Thoracic aorta (tissue), 2 donors: ENCODE measurements at regions not wholly inside any gene's neighbourhood (a gene's known extent, or its start where the extent isn't known, plus 50 kb on each side); places are given as distances from the start of the nearest gene placed in this dataset.

Source experiments
- ATAC-seq: fragments of 150-250 bp; one replicate; pipeline ENCODE4 v1.8.0; 2017; ENCODE audit warnings: low read depth; ENCODE audit not compliant: insufficient number of reproducible peaks, low FRiP score
- DNase-seq: peaks from one replicate; pipeline ENCODE4 v3.0.0-alpha.2; 2020; ENCODE audit warnings: low spot score
- H3K27ac ChIP-seq, 2 donors: fragments of 200-600 bp; sonication (generic); 1 replicate in 1 of 2; 2 replicates in 1 of 2; pipeline ENCODE4 v1.5.1; 2016; ENCODE audit warnings: mild to moderate bottlenecking in 2 of 2, moderate library complexity in 2 of 2
- H3K27me3 ChIP-seq: fragments of 200-600 bp; sonication (generic); replicated peaks from 2 replicates; pipeline ENCODE4 v1.6.0; 2016; ENCODE audit warnings: mild to moderate bottlenecking; ENCODE audit not compliant: insufficient read depth
- H3K36me3 ChIP-seq: fragments of 200-600 bp; sonication (generic); one replicate; pipeline ENCODE4 v1.5.1; 2016
- H3K4me1 ChIP-seq, 2 donors: fragments of 200-600 bp; sonication (generic); 1 replicate in 1 of 2; 2 replicates in 1 of 2; pipeline versions ENCODE4 v1.5.1 to v1.6.0; 2016; ENCODE audit warnings: low read depth in 2 of 2, mild to moderate bottlenecking in 1 of 2; ENCODE audit not compliant: control insufficient read depth in 1 of 2
- H3K4me3 ChIP-seq: fragments of 200-600 bp; sonication (generic); 2 replicates; pipeline ENCODE4 v1.5.1; 2016; ENCODE audit warnings: mild to moderate bottlenecking
- H3K9me3 ChIP-seq: fragments of 200-600 bp; sonication (generic); 2 replicates; pipeline ENCODE4 v1.5.1; 2016
- TF ChIP-seq, protein P1 (sequence below): fragments of 200-600 bp; sonication (generic); IDR thresholded peaks from one replicate; pipeline ENCODE4 v1.5.1; 2019; ENCODE audit warnings: antibody characterized with exemption

GRCh38 chr1:239558559-239558958 is 172.2 kb downstream of the CHRM3 start:
- no peak overlapping the region for H3K4me3 ChIP-seq
- H3K4me1 ChIP-seq = no peaks in the 10 kb centered on the region
- H3K27me3 ChIP-seq = no peaks in the 10 kb centered on the region
- no peaks in the 10 kb centered on the region for H3K36me3 ChIP-seq
- H3K9me3 ChIP-seq = no peaks in the 10 kb centered on the region
- no peak overlapping the region for H3K27ac ChIP-seq
- TF ChIP-seq, protein P1, sequence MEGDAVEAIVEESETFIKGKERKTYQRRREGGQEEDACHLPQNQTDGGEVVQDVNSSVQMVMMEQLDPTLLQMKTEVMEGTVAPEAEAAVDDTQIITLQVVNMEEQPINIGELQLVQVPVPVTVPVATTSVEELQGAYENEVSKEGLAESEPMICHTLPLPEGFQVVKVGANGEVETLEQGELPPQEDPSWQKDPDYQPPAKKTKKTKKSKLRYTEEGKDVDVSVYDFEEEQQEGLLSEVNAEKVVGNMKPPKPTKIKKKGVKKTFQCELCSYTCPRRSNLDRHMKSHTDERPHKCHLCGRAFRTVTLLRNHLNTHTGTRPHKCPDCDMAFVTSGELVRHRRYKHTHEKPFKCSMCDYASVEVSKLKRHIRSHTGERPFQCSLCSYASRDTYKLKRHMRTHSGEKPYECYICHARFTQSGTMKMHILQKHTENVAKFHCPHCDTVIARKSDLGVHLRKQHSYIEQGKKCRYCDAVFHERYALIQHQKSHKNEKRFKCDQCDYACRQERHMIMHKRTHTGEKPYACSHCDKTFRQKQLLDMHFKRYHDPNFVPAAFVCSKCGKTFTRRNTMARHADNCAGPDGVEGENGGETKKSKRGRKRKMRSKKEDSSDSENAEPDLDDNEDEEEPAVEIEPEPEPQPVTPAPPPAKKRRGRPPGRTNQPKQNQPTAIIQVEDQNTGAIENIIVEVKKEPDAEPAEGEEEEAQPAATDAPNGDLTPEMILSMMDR = no peak
- ATAC-seq (no peak), DNase-seq (no peak)

GRCh38 chr1:239558991-239559390 is 172.6 kb downstream of the CHRM3 start:
- TF ChIP-seq, protein P1 = no peak
- H3K27me3 ChIP-seq = no peaks in the 10 kb centered on the region
- peaks cover 0 to 1% of the 10 kb centered on the region in 2 donors for H3K4me1 ChIP-seq
- no peak overlapping the region for H3K27ac ChIP-seq
- ATAC-seq = no peak
- H3K36me3 ChIP-seq = no peaks in the 10 kb centered on the region
- no peak for DNase-seq
- no peaks in the 10 kb centered on the region for H3K9me3 ChIP-seq
- H3K4me3 ChIP-seq = no peak overlapping the region

GRCh38 chr1:239560921-239561320 is 174.6 kb downstream of the CHRM3 start:
- H3K9me3 ChIP-seq = no peaks in the 10 kb centered on the region
- H3K4me3 ChIP-seq = no peak overlapping the region
- ATAC-seq = no peak
- H3K27me3 ChIP-seq = no peaks in the 10 kb centered on the region
- H3K36me3 ChIP-seq = no peaks in the 10 kb centered on the region
- H3K27ac ChIP-seq = no peak overlapping the region
- TF ChIP-seq, protein P1 = no peak
- DNase-seq = no peak
- H3K4me1 ChIP-seq = peaks cover 0 to 4% of the 10 kb centered on the region in 2 donors

- TF ChIP-seq, protein P1 = no peak
- H3K27ac ChIP-seq = no peak overlapping the region
- no peaks in the 10 kb centered on the region for H3K27me3 ChIP-seq
- no peak for DNase-seq
- H3K36me3 ChIP-seq = no peaks in the 10 kb centered on the region
- no peaks in the 10 kb centered on the region for H3K9me3 ChIP-seq
- no peak for ATAC-seq
- no peak overlapping the region for H3K4me3 ChIP-seq
- H3K4me1 ChIP-seq = peaks cover 0 to 4% of the 10 kb centered on the region in 2 donors
These were observed 175.7 kb downstream of the CHRM3 start for GRCh38 chr1:239562095-239562494.

- Histone ChIP-seq H3K27ac (no peak overlapping the region), H3K4me3 (no peak overlapping the region), H3K4me1 (peaks cover 0 to 4% of the 10 kb centered on the region in 2 donors), H3K36me3 (no peaks in the 10 kb centered on the region), H3K27me3 (no peaks in the 10 kb centered on the region), H3K9me3 (no peaks in the 10 kb centered on the region)
- ATAC-seq = no peak
- no peak for DNase-seq
- TF ChIP-seq, protein P1 = no peak
These were observed 177.3 kb downstream of the CHRM3 start for GRCh38 chr1:239563681-239564080.
